H1 (cell line): ENCODE measurements at regions not wholly inside any gene's neighbourhood (a gene's known extent, or its start where the extent isn't known, plus 50 kb on each side); places are given as distances from the start of the nearest gene placed in this dataset.

Experiments used
- CTCF ChIA-PET: fragments of 300-600 bp; sonication (Branson Sonifier 250); formaldehyde crosslinking; loops from one replicate; lab custom pipeline; 2021; ENCODE audit not compliant: partially characterized antibody; lab: Charles Lee
- POLR2A ChIA-PET: fragments of 300-600 bp; sonication (Branson Sonifier 250); formaldehyde crosslinking; loops from one replicate; lab custom pipeline; 2021; ENCODE audit warnings: inconsistent platforms; ENCODE audit not compliant: partially characterized antibody; lab: Charles Lee
- DNase-seq, 2 experiments: peaks; one replicate each; pipeline versions ENCODE4 v3.0.0 to v3.0.0-alpha.2; 2010 to 2022; ENCODE audit warnings: low spot score in 2 of 2, low read depth in 1 of 2, mixed read lengths in 1 of 2
- FAIRE-seq: peaks from 2 replicates; lab custom pipeline; 2011; peaks lifted over from hg19 to GRCh38; lab: Jason Lieb, UNC
- H2AFZ ChIP-seq: 2 replicates; pipeline ENCODE4 v1.8.1; 2012; ENCODE audit warnings: low read length, inconsistent platforms
- H2AK5ac ChIP-seq: 2 replicates; pipeline ENCODE4 v1.6.1; 2013; ENCODE audit warnings: low read depth, low read length
- H2BK120ac ChIP-seq: replicated peaks from 2 replicates; pipeline ENCODE3; 2013; ENCODE audit warnings: low read depth, low read length, inconsistent platforms
- H2BK12ac ChIP-seq: 2 replicates; pipeline ENCODE4 v1.6.1; 2013; ENCODE audit warnings: low read depth, low read length
- H2BK15ac ChIP-seq: 2 replicates; pipeline ENCODE4 v1.6.1; 2013; ENCODE audit warnings: low read length
- H2BK20ac ChIP-seq: 2 replicates; pipeline ENCODE4 v1.6.1; 2013; ENCODE audit warnings: low read length
- H2BK5ac ChIP-seq: 2 replicates; pipeline ENCODE4 v1.6.1; 2013; ENCODE audit warnings: low read depth, low read length
- H3K14ac ChIP-seq: 2 replicates; pipeline ENCODE4 v1.6.1; 2013; ENCODE audit warnings: inconsistent platforms; ENCODE audit not compliant: insufficient read length
- H3K18ac ChIP-seq: 2 replicates; pipeline ENCODE4 v1.6.1; 2013; ENCODE audit warnings: low read length; ENCODE audit errors: extremely low read depth
- H3K23ac ChIP-seq: 2 replicates; pipeline ENCODE4 v1.6.1; 2013; ENCODE audit warnings: inconsistent platforms; ENCODE audit not compliant: insufficient read length
- H3K23me2 ChIP-seq: 2 replicates; pipeline ENCODE4 v1.6.1; 2013; ENCODE audit warnings: low read depth, low read length
- H3K27ac ChIP-seq: 2 replicates; pipeline ENCODE4 v1.6.1; 2011; ENCODE audit warnings: low read depth, low read length, inconsistent platforms
- H3K27me3 ChIP-seq, 4 experiments: replicated peaks in 1 of 4; 1 replicate in 1 of 4; 2 replicates in 3 of 4; pipeline versions ENCODE4 v1.6.1 to v1.8.1; 2011 to 2013; ENCODE audit warnings: low read length in 3 of 4, mild to moderate bottlenecking in 3 of 4, inconsistent platforms in 2 of 4, mixed read lengths in 2 of 4, moderate library complexity in 1 of 4; ENCODE audit not compliant: control insufficient read depth in 3 of 4, insufficient read depth in 3 of 4; ENCODE audit errors: extremely low read depth in 1 of 4
- H3K36me3 ChIP-seq, 4 experiments: 2 replicates each; pipeline versions ENCODE4 v1.6.1 to v1.8.1; 2011 to 2013; ENCODE audit warnings: mild to moderate bottlenecking in 4 of 4, low read length in 3 of 4, moderate library complexity in 2 of 4, control low read depth in 1 of 4, inconsistent platforms in 1 of 4; ENCODE audit not compliant: insufficient read depth in 4 of 4, control insufficient read depth in 2 of 4
- H3K4ac ChIP-seq: replicated peaks from 2 replicates; pipeline ENCODE3; 2013; ENCODE audit warnings: low read length, low read depth, mixed read lengths, inconsistent platforms; ENCODE audit not compliant: insufficient read length
- H3K4me1 ChIP-seq, 4 experiments: replicated peaks in 1 of 4; 1 replicate in 1 of 4; 2 replicates in 3 of 4; pipeline versions ENCODE4 v1.6.1 to v1.8.1; 2011 to 2013; ENCODE audit warnings: low read length in 3 of 4, inconsistent platforms in 2 of 4, mixed read lengths in 1 of 4; ENCODE audit not compliant: insufficient read depth in 4 of 4, control insufficient read depth in 3 of 4
- H3K4me2 ChIP-seq, 2 experiments: 2 replicates each; pipeline versions ENCODE4 v1.6.1 to v1.8.1; 2011 to 2013; ENCODE audit warnings: low read depth in 2 of 2, low read length in 2 of 2, control low read depth in 1 of 2, inconsistent platforms in 1 of 2, mild to moderate bottlenecking in 1 of 2; ENCODE audit not compliant: insufficient read depth in 1 of 2
- H3K4me3 ChIP-seq, 4 experiments: fragments of 200-600, 300-600 bp in 1 of 4; sonication (generic), shearing (Covaris generic), sonication (Bioruptor Twin) in 1 of 4; 2 replicates each; pipeline versions ENCODE4 v1.5.1 to v1.8.1; 2011 to 2016; ENCODE audit warnings: low read length in 4 of 4, low read depth in 3 of 4, control low read depth in 2 of 4, inconsistent platforms in 2 of 4, mild to moderate bottlenecking in 2 of 4, mixed read lengths in 1 of 4, moderate library complexity in 1 of 4; ENCODE audit not compliant: insufficient read depth in 2 of 4; ENCODE audit errors: extremely low read depth in 1 of 4
- H3K56ac ChIP-seq: replicated peaks from 2 replicates; pipeline ENCODE3; 2013; ENCODE audit warnings: low read depth, mild to moderate bottlenecking, mixed read lengths, low read length, inconsistent platforms; ENCODE audit not compliant: insufficient read length
- H3K79me1 ChIP-seq: 2 replicates; pipeline ENCODE4 v1.6.1; 2013; ENCODE audit warnings: low read depth, low read length, control low read depth
- H3K79me2 ChIP-seq, 2 experiments: 2 replicates each; pipeline versions ENCODE4 v1.6.1 to v1.8.1; 2012 to 2013; ENCODE audit warnings: low read length in 2 of 2, mild to moderate bottlenecking in 2 of 2, inconsistent platforms in 1 of 2; ENCODE audit not compliant: insufficient read depth in 2 of 2, control insufficient read depth in 1 of 2
- H3K9ac ChIP-seq, 4 experiments: replicated peaks in 1 of 4; 1 replicate in 1 of 4; 2 replicates in 3 of 4; pipeline versions ENCODE4 v1.6.1 to v1.8.1; 2011 to 2013; ENCODE audit warnings: low read depth in 3 of 4, low read length in 3 of 4, control low read depth in 2 of 4, mild to moderate bottlenecking in 2 of 4, moderate library complexity in 2 of 4, inconsistent platforms in 1 of 4; ENCODE audit errors: extremely low read depth in 1 of 4
- H3K9me3 ChIP-seq, 2 experiments: 2 replicates each; pipeline versions ENCODE4 v1.6.1 to v1.8.1; 2012 to 2013; ENCODE audit warnings: mild to moderate bottlenecking in 2 of 2, moderate library complexity in 2 of 2, control low read depth in 1 of 2, inconsistent platforms in 1 of 2, low read depth in 1 of 2, low read length in 1 of 2, mixed read lengths in 1 of 2; ENCODE audit not compliant: insufficient read depth in 2 of 2
- H4K20me1 ChIP-seq, 2 experiments: replicated peaks in 1 of 2; 2 replicates each; pipeline versions ENCODE3 to v1.8.1; 2011 to 2013; ENCODE audit warnings: inconsistent platforms in 2 of 2, low read length in 2 of 2, mild to moderate bottlenecking in 1 of 2; ENCODE audit not compliant: insufficient read depth in 2 of 2, control insufficient read depth in 1 of 2
- H4K5ac ChIP-seq: 2 replicates; pipeline ENCODE4 v1.6.1; 2013; ENCODE audit warnings: low read length, low read depth, mixed read lengths, inconsistent platforms; ENCODE audit not compliant: insufficient read length
- H4K8ac ChIP-seq: 2 replicates; pipeline ENCODE4 v1.8.0; 2013; ENCODE audit warnings: mild to moderate bottlenecking, moderate library complexity, low read length, inconsistent platforms; ENCODE audit not compliant: insufficient read depth; ENCODE audit errors: extremely low read depth
- H4K91ac ChIP-seq: replicated peaks from 2 replicates; pipeline ENCODE3; 2013; ENCODE audit warnings: low read length, mixed read lengths, inconsistent platforms; ENCODE audit not compliant: insufficient read length
- BRCA1 ChIP-seq: IDR thresholded peaks from 2 replicates; pipeline ENCODE4 v1.6.1; 2012; ENCODE audit warnings: low read depth, low read length, improper control_type of control experiment
- NRF1 ChIP-seq: IDR thresholded peaks from 2 replicates; pipeline ENCODE4 v1.6.1; 2011; ENCODE audit warnings: mild to moderate bottlenecking, low read depth, low read length, improper control_type of control experiment
- YY1 ChIP-seq: IDR thresholded peaks from 2 replicates; pipeline ENCODE4 v1.6.1; 2011; ENCODE audit warnings: low read depth, mild to moderate bottlenecking, low read length
- WGBS, 2 experiments: shearing (Covaris generic) in 1 of 2; methylation state at CpG; one replicate each; pipeline versions ENCODE4 v1.1.6 to v1.1.7; 2013 to 2015; ENCODE audit warnings: low lambda C conversion rate in 2 of 2, mixed read lengths in 2 of 2, inconsistent platforms in 1 of 2, low coverage in 1 of 2, missing lambda C conversion rate in 1 of 2; ENCODE audit not compliant: insufficient replicate concordance in 2 of 2, insufficient coverage in 1 of 2, insufficient read length in 1 of 2; ENCODE audit errors: extremely low coverage in 1 of 2, missing lambda C conversion rate in 1 of 2; 5-methylcytosine and 5-hydroxymethylcytosine counted together
- TF ChIP-seq, protein P1 (sequence below): IDR thresholded peaks from 2 replicates; pipeline ENCODE4 v1.6.1; 2011; ENCODE audit warnings: low read length, improper control_type of control experiment

DNA sequence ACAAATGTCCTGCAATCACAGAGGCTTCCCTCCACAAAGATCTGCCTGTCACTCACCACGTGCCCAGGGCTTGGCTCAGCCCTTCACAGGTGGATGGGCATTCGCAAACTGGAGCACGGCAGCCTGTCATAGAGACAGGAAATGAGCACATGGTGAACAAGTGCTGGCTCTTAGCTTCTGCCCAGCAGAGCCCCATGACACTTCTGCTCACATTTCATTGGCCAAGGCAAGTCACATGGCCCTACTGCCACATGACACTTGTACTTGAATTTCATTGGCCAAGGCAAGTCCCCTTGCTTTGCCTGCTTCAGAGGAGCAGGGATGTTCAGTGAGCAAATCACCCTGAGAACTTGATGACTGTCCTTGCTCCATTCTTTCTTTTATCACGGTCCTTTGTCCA lies 110.8 kb upstream of the PPP2R2D start:
- Histone ChIP-seq H3K23ac (no peak overlapping the region), H4K20me1 (no peaks in the 10 kb centered on the region), H2BK120ac (no peak overlapping the region), H3K14ac (no peak overlapping the region), H2BK12ac (no peak overlapping the region), H3K27ac (no peak overlapping the region), H3K23me2 (no peaks in the 10 kb centered on the region), H3K4ac (no peak overlapping the region), H3K4me1 (peaks cover 0 to 7% (median 3%) of the 10 kb centered on the region in 4 experiments; a peak in 4 of 7 replicates), H4K91ac (no peak overlapping the region), H2AFZ (0 out of 2 replicates have a peak overlapping the region, but pooled peaks have one; percentile 21), H3K79me2 (no peaks in the 10 kb centered on the region), H3K27me3 (no peaks in the 10 kb centered on the region; a peak in 1 of 7 replicates), H3K56ac (no peak overlapping the region), H2BK15ac (no peak overlapping the region), H3K4me3 (no peak overlapping the region), H2BK20ac (peak overlapping the region; percentile 87; the same call in 1 of the 2 replicates), H3K36me3 (no peaks in the 10 kb centered on the region), H3K9me3 (peaks cover 5 to 6% of the 10 kb centered on the region in 2 experiments; a peak in 1 of 4 replicates), H2BK5ac (no peak overlapping the region), H4K8ac (no peak overlapping the region), H3K9ac (no peak overlapping the region), H3K79me1 (no peaks in the 10 kb centered on the region), H4K5ac (no peak overlapping the region), H3K18ac (no peak overlapping the region), H3K4me2 (no peak overlapping the region), H2AK5ac (no peak overlapping the region)
- ChIA-PET CTCF (no interaction called here), POLR2A (no interaction called here)
- no peak for FAIRE-seq
- WGBS, 2 experiments: 81% methylated on average over 4 of the region's 4 CpGs; no CpG with 5 or more reads in 1 of the 2 experiments
- no peak for DNase-seq
- TF ChIP-seq BRCA1 (no peak), NRF1 (no peak), YY1 (no peak)
- TF ChIP-seq, protein P1, sequence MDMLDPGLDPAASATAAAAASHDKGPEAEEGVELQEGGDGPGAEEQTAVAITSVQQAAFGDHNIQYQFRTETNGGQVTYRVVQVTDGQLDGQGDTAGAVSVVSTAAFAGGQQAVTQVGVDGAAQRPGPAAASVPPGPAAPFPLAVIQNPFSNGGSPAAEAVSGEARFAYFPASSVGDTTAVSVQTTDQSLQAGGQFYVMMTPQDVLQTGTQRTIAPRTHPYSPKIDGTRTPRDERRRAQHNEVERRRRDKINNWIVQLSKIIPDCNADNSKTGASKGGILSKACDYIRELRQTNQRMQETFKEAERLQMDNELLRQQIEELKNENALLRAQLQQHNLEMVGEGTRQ: peak; percentile 87
